GM12878 (cell line): ENCODE measurements at regions not wholly inside any gene's neighbourhood (a gene's known extent, or its start where the extent isn't known, plus 50 kb on each side); places are given as distances from the start of the nearest gene placed in this dataset.

Source experiments
- EP300 ChIP-seq, 2 experiments: fragments of 150-350 bp in 1 of 2; IDR thresholded peaks; 2 replicates each; pipeline ENCODE4 v1.6.1; 2011 to 2012; ENCODE audit warnings: low read depth in 2 of 2, low read length in 2 of 2, borderline replicate concordance in 1 of 2, improper control_type of control experiment in 1 of 2, inconsistent platforms in 1 of 2; ENCODE audit not compliant: control insufficient read depth in 1 of 2
- NR2C2 ChIP-seq: IDR thresholded peaks from 2 replicates; pipeline ENCODE4 v1.6.1; 2011; ENCODE audit warnings: borderline replicate concordance, low read depth; ENCODE audit not compliant: control insufficient read depth, insufficient read length
- RAD21 ChIP-seq: IDR thresholded peaks from 2 replicates; pipeline ENCODE4 v1.6.1; 2011; ENCODE audit warnings: mild to moderate bottlenecking, low read depth, low read length, moderate library complexity; ENCODE audit not compliant: insufficient read depth
- SIN3A ChIP-seq: IDR thresholded peaks from 2 replicates; pipeline ENCODE4 v1.6.1; 2012; ENCODE audit warnings: low read depth, low read length, improper control_type of control experiment
- SMC3 ChIP-seq: IDR thresholded peaks from 2 replicates; pipeline ENCODE4 v1.6.1; 2011; ENCODE audit warnings: low read length, improper control_type of control experiment, borderline replicate concordance
- TF ChIP-seq, protein P1 (sequence below), 3 experiments: IDR thresholded peaks in 2 of 3; conservative IDR thresholded peaks in 1 of 3; 2 replicates each; pipeline ENCODE4 v1.5.1; 2011; ENCODE audit warnings: low read depth in 3 of 3, low read length in 3 of 3, mild to moderate bottlenecking in 3 of 3, control low read depth in 2 of 3, moderate library complexity in 2 of 3, inconsistent platforms in 1 of 3, mixed read lengths in 1 of 3; ENCODE audit not compliant: control insufficient read depth in 2 of 3, insufficient read depth in 1 of 3; ENCODE audit errors: extremely low read depth in 1 of 3
- TF ChIP-seq, protein P2 (sequence below): fragments of 450-650 bp; IDR thresholded peaks from 2 replicates; pipeline ENCODE4 v1.6.1; 2014; ENCODE audit warnings: mild to moderate bottlenecking
- TF ChIP-seq, protein P3 (sequence below): IDR thresholded peaks from 2 replicates; pipeline ENCODE4 v1.6.1; 2011; ENCODE audit warnings: low read depth, low read length, improper control_type of control experiment, borderline replicate concordance
- TF ChIP-seq, protein P4 (sequence below): IDR thresholded peaks from 2 replicates; pipeline ENCODE4 v1.6.1; 2012; ENCODE audit warnings: low read depth, low read length, improper control_type of control experiment
- TF ChIP-seq, protein P5 (sequence below): fragments of 450-650 bp; IDR thresholded peaks from 2 replicates; pipeline ENCODE4 v1.6.1; 2016; ENCODE audit warnings: mild to moderate bottlenecking

DNA sequence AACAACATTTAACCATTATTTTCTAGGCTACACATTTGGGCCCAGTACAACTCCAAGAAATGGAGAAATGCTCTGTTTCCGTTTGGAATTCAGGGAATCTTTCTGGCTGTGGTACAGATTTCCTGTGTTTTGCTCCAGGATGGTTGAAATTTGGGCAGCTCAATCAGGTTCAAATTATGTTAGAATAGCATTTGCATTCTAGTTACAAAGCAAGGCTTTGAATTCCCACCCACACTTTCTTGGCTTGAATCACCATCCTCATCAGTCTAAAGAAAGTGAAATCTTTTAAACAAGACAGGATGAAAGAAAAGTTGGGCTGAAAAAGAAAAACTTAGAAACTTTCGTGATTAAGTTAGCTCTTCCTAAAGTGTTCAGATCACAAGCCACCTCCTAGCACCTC is 98.1 kb upstream of the VCX3B start:
- TF ChIP-seq, protein P1, sequence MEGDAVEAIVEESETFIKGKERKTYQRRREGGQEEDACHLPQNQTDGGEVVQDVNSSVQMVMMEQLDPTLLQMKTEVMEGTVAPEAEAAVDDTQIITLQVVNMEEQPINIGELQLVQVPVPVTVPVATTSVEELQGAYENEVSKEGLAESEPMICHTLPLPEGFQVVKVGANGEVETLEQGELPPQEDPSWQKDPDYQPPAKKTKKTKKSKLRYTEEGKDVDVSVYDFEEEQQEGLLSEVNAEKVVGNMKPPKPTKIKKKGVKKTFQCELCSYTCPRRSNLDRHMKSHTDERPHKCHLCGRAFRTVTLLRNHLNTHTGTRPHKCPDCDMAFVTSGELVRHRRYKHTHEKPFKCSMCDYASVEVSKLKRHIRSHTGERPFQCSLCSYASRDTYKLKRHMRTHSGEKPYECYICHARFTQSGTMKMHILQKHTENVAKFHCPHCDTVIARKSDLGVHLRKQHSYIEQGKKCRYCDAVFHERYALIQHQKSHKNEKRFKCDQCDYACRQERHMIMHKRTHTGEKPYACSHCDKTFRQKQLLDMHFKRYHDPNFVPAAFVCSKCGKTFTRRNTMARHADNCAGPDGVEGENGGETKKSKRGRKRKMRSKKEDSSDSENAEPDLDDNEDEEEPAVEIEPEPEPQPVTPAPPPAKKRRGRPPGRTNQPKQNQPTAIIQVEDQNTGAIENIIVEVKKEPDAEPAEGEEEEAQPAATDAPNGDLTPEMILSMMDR (IDR thresholded peaks at IDR 0.05 in 2 of 3, conservative IDR thresholded peaks at IDR 0.05 in 1 of 3; ENCODE audit: control insufficient read depth in 2 of 3, extremely low read depth in 1 of 3, insufficient read depth in 1 of 3, low read depth in 3 of 3, low read length in 3 of 3) = no peak
- no peak for TF ChIP-seq EP300 (IDR thresholded peaks at IDR 0.05; ENCODE audit: borderline replicate concordance in 1 of 2, control insufficient read depth in 1 of 2, low read depth in 2 of 2, low read length in 2 of 2)
- no peak for TF ChIP-seq RAD21
- TF ChIP-seq, protein P2, sequence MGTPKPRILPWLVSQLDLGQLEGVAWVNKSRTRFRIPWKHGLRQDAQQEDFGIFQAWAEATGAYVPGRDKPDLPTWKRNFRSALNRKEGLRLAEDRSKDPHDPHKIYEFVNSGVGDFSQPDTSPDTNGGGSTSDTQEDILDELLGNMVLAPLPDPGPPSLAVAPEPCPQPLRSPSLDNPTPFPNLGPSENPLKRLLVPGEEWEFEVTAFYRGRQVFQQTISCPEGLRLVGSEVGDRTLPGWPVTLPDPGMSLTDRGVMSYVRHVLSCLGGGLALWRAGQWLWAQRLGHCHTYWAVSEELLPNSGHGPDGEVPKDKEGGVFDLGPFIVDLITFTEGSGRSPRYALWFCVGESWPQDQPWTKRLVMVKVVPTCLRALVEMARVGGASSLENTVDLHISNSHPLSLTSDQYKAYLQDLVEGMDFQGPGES = no peak
- TF ChIP-seq SMC3 = no peak
- TF ChIP-seq, protein P3, sequence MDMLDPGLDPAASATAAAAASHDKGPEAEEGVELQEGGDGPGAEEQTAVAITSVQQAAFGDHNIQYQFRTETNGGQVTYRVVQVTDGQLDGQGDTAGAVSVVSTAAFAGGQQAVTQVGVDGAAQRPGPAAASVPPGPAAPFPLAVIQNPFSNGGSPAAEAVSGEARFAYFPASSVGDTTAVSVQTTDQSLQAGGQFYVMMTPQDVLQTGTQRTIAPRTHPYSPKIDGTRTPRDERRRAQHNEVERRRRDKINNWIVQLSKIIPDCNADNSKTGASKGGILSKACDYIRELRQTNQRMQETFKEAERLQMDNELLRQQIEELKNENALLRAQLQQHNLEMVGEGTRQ = no peak
- TF ChIP-seq, protein P4, sequence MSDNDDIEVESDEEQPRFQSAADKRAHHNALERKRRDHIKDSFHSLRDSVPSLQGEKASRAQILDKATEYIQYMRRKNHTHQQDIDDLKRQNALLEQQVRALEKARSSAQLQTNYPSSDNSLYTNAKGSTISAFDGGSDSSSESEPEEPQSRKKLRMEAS = no peak
- TF ChIP-seq NR2C2 = no peak
- no peak for TF ChIP-seq SIN3A
- TF ChIP-seq, protein P5, sequence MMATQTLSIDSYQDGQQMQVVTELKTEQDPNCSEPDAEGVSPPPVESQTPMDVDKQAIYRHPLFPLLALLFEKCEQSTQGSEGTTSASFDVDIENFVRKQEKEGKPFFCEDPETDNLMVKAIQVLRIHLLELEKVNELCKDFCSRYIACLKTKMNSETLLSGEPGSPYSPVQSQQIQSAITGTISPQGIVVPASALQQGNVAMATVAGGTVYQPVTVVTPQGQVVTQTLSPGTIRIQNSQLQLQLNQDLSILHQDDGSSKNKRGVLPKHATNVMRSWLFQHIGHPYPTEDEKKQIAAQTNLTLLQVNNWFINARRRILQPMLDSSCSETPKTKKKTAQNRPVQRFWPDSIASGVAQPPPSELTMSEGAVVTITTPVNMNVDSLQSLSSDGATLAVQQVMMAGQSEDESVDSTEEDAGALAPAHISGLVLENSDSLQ = no peak
